GM21576 (cell line): ENCODE measurements at regions not wholly inside any gene's neighbourhood (a gene's known extent, or its start where the extent isn't known, plus 50 kb on each side); places are given as distances from the start of the nearest gene placed in this dataset.
"Not testable (repeated sequence)": the region's sequence is repeated elsewhere in the genome, so short reads cannot be mapped to it uniquely, and the experiment has no call there.

Experiments
- ATAC-seq: cut with Tn5 transposase; IDR thresholded peaks from one replicate; pipeline ENCODE4 v1.9.1; 2021; ENCODE audit warnings: mild to moderate bottlenecking, moderate library complexity; ENCODE audit not compliant: unreplicated experiment

DNA sequence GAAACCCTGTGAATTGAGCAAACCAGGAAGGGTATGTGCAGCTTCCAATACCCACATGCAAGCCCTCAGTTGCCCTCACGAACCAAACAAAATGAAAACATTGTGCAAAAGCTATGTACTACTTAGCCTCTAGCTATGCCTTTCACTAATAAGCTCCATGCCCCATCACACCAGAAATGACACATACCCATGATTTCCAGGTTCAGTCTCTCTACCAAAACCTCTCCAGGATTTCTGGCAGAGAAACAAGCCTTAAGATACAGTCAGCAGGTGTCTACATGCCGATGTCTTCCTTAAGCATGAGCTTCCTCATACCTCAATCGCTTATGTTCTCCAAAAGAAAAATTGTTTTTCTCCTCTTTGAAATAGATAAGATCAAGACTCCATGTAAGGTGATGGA is 527.8 kb upstream of the AUTS2 start:
- ATAC-seq: no peak

DNA sequence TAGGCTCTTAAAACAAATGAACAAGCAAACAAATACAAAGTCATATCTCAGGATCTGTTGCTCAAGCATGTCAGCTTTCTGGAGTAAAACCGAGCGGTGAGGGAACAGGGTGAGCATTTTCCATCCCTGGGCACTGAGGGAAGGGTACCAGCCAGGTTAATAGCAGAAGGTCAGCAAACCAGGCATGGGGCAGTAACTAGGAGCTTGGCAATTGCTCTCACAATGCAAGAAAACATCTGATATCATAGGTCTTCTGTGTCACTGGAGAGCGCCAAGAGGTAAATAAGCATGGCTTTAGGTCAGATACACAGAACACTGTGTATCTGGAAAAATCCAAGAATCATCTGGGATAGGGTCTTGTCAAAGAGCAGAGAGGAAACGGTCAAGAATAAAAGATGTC is 521.7 kb upstream of the AUTS2 start:
- ATAC-seq: no peak

DNA sequence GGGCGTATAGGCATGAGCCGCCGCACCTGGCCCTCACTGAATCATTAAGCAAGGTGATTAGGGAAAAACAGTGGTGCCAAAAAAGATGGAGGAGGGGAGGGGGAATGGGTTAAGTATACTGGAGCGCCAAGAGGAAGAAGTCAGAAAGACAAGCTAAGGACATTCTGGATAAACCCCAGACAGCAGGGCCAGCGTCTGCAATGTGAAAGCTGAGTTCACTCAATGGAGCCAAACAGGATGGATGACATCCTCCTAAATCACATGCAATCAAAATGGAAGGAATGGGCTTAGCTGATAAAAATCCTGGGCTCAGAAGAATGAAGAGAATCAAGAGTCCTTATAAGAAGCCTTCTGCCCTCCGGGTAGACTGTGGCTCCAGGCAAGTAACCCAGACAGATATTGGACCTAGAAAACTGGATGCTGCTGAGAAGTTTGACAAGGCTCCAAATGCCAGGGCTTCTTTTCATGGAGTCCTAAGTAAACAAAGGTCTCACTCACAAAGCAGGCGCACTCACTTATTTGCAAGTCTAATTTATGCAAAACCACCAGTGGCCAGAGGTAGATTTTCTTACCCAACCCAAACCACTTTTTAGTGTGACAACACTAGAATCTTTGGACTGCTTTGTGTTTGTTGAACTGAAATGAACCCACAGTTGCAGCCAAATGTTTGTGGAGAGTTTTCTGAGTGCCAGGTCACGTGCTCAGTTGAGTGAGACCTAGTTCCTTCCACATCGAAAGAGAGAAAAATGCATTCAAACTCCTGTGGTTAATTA is 519.1 kb upstream of the AUTS2 start:
- no peak for ATAC-seq

GRCh38 chr7:69087281-69087680 is 511.0 kb upstream of the AUTS2 start:
- ATAC-seq: not testable (repeated sequence)

- no peak for ATAC-seq
Observed at GRCh38 chr7:69088185-69088584, 510.1 kb upstream of the AUTS2 start.

- ATAC-seq: no peak
Observed at GRCh38 chr7:69090936-69091335, 507.3 kb upstream of the AUTS2 start.

DNA sequence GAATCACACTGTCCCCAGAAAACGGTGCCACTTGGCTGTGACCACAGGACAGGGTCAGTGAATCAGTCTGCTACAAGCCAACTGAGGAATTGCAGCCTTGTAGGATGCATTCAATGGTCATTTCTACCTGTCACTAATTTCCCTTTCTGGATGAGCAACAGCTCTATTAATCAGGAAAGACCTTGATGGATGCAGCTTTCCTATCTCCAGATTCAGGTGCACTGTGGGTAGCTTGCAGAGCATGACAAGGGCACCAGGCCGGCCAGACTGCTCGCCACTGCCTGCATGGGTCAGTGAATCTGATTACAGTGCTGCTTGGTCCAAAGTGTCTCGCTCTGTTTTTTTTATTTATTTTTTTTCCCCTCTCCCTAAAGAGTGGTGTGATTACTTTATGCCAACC is 506.8 kb upstream of the AUTS2 start:
- no peak for ATAC-seq

DNA sequence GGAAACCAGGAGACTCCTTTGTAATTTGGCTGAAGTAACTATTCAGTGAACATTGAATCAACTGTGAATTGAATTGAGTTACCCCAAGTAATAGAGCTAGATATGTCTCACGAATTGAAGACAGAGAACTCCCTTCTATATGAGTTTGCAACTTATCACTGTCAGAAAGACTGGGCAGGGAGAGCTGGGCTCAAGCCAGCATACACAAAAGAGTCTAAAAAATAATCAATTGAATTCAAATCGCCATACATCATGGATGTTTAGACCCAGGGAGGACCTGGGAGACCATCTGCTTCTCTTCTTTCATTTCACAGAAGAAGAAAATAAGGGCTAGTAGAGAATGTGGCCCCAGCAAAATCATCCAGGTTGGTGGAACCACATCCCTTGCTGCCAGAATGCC is 503.1 kb upstream of the AUTS2 start:
- ATAC-seq: no peak

GRCh38 chr7:69095649-69096048 is 502.6 kb upstream of the AUTS2 start:
- no peak for ATAC-seq

DNA sequence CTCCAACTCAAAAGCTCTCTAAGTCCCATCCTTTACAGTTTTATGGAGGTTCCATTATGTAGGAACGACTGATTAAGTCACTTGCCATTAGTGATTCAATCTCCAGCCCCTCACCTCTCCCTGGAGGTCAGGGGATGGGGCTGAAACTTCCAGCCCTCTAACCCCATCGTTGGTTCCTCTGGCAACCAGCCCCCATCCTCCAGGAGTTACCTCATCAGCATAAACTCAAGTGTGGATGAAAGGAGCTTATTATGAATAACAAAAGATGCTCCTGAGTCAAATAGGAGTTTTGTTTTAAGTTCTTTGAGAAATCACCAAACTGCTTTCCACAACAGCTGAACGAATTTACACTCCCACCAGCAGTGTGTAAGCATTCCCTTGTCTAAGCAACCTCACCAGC is 494.3 kb upstream of the AUTS2 start:
- no peak for ATAC-seq

DNA sequence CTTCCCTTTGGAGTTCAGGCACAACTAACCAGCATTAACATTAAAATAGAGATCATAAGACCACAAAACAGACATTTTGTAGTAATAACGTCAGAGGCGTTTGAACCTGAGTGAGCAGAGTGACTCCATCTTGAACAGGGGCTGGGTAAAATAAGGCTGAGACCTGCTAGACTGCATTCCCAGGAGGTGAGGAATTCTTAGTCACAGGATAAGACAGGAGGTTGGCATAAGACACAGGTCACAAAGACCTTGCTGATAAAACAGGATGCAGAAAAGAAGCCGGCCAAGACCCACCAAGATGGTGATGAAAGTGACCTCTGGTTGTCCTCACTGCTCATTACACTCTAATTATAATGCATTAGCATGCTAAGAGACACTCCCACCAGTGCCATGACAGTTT is 493.2 kb upstream of the AUTS2 start:
- no peak for ATAC-seq

DNA sequence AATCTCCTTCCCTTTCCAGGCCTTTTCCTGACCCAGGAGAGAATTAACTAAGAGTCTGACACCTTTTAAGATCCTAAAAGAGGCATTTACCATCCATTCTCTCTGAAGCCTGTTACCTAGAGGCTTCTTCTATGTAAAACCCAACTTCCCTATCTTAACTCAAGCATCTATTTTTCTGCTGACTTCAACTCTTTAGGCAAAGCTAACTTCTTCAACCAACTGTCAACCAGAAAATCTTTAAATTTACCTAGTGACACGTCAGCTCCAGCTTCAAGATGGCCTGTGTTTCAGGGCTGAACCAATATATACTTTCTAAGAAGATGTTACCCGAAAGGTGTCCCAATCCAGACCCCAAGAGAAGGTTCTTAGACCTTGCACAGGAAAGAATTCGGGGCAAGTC is 492.3 kb upstream of the AUTS2 start:
- no peak for ATAC-seq

GRCh38 chr7:69106449-69106848 is 491.8 kb upstream of the AUTS2 start:
- ATAC-seq: not testable (repeated sequence)

DNA sequence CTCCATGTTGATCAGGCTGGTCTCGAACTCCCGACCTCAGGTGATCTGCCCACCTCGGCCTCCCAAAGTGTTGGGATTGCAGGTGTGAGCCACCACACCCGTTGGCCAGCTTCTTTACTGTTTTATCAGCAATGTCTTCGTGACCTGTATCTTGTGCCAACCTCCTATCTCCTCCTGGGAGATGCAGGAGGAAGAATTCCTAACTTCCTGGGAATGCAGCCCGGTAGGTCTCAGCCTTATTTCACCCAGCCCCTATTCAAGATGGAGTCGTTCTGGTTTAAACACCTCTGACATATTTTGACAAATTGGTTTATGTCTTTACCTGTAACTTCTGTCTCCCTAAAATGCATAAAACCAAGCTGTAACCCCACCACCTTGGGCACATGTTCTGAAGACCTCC is 491.3 kb upstream of the AUTS2 start:
- not testable (repeated sequence) for ATAC-seq

- no peak for ATAC-seq
Observed at GRCh38 chr7:69108097-69108496, 490.2 kb upstream of the AUTS2 start.

DNA sequence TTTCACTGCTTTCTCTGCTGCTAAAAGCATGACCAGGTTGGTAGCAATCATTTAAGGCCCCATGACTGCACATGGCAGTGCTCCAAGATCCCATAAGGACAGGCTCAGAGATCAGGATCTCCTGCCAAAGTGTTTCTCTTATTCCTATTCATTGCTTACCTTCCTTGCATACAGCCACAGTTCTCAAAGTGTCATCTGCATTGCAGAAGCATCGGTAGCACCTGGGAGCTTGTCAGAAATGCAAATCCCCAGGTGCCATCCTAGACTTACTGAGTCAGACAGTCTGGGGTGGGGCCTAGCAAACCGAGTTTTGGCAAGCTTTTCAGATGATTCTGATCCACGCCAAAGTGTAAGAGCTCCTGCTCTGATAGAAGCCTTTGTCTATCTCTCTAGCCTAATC is 489.0 kb upstream of the AUTS2 start:
- ATAC-seq: no peak

DNA sequence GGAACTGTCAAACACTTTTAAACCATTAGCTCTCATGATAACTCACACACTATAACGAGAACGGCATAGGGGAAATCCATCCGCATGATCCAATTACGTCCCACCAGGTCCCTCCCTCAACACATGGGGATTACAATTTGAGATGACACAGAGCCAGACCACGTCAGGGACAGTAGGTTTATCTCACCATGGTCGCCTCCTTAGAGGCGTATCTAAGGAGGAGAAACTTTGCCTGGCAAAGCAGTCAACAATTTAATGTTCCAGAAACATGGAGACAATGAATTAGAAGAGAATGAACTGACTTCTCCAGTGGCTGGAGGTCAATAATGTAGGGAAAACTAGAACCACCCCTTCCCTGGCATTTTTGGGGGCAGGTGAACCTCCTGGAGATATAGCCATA is 488.4 kb upstream of the AUTS2 start:
- ATAC-seq: no peak

DNA sequence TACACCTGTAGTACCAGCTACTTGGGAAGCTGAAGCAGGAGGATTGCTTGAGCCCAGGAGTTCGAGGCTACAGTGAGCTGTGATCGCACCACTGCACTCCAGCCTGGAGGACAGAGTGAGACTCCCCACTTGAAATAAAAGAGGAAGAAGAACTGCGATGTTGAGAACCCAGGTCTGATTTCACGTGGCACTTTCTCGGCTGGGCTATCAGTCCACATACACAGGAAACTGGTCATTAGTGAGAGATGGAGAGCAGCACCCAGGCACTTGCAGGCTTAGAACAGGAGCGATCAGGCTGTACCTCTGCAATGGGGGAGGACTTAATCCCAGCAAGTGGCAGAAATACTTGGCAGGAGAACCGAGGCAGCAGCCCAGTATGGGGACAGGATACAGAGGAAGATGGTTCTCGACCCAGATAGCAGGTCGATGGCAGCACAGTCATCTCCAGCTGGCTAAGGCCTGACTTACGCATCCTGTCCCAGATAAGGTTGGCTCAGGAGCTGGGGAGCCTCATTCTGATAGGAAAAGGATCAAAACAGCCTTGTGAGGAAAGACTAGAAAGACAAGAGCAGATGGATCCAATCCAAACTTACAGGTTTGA is 487.7 kb upstream of the AUTS2 start:
- ATAC-seq: no peak

DNA sequence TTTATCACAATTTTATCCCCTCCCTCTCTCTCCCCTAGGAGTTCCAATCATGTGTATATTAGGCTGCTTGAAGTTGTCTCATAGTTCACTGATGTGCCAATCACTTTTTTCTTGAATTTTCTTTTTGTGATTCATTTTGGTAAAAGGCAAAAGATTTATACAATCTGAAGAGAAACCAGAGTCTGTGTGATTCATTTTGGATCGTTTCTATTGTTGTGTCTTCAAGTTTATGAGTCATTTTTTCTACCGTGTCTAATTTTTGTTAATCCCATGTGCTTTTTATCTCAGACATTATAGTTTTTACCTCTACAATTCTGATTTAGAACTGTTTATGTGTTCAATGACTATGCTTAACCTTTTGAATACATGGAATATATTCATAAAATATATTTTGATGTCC is 483.9 kb upstream of the AUTS2 start:
- ATAC-seq: no peak

DNA sequence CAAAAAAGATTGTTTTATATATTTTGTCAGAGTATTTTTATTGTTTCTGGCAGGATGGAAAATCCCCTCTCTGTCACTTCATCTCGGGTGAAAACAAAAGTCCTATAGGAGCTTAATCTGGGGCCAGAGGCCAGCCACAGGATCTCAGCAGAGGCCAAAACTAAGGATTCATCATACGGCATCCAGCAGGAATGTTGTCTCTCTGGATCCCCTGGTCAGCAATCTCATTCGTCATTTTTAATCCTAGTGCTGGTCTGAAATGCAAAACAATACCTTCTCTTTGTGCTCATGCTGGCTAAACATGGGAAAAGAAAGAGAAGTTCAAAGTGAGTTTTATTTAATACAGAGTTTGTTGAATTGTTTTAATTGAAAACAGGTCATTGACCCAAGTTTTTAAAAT is 482.5 kb upstream of the AUTS2 start:
- ATAC-seq: no peak

GRCh38 chr7:69116196-69116595 is 482.1 kb upstream of the AUTS2 start:
- not testable (repeated sequence) for ATAC-seq

DNA sequence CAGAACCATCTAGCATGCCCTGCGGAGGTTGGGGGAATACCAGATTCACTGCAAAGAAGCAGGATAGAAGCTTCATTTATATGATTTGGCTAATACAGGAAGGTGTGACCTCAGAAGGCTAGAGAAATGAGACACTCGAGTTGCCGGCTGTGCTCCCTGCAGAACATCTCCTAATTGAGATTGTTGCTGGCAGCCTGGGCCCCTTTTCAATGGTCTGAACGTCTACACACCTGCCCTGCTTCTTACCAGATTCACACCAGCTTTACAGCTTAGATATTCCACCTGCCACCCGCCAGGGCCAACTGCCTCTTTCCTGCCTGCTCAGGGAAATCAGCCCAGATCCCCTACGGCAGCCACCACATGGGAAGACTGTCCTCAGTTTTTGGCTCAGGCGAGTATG is 475.3 kb upstream of the AUTS2 start:
- ATAC-seq: no peak
